GM12878 (cell line): ENCODE measurements at regions not wholly inside any gene's neighbourhood (a gene's known extent, or its start where the extent isn't known, plus 50 kb on each side); places are given as distances from the start of the nearest gene placed in this dataset.

Source experiments
- FOXM1 ChIP-seq: IDR thresholded peaks from 2 replicates; pipeline ENCODE4 v1.6.1; 2012; ENCODE audit warnings: low read depth, mild to moderate bottlenecking, inconsistent platforms, low read length, moderate library complexity
- GABPA ChIP-seq: IDR thresholded peaks from 2 replicates; pipeline ENCODE4 v1.6.1; 2014; ENCODE audit warnings: antibody characterized with exemption, low read depth, mild to moderate bottlenecking, inconsistent platforms
- IRF3 ChIP-seq: fragments of 450-650 bp; IDR thresholded peaks from 2 replicates; pipeline ENCODE4 v1.6.1; 2014; ENCODE audit warnings: mild to moderate bottlenecking
- MEF2B ChIP-seq: fragments of 450-650 bp; IDR thresholded peaks from 2 replicates; pipeline ENCODE4 v1.6.1; 2018; ENCODE audit warnings: mild to moderate bottlenecking, moderate library complexity; ENCODE audit not compliant: partially characterized antibody, poor library complexity, severe bottlenecking
- NKRF ChIP-seq: fragments of 450-650 bp; conservative IDR thresholded peaks from 2 replicates; pipeline ENCODE4 v1.6.1; 2017; ENCODE audit warnings: mild to moderate bottlenecking, moderate library complexity
- NR2C1 ChIP-seq: fragments of 450-650 bp; IDR thresholded peaks from 2 replicates; pipeline ENCODE4 v1.6.1; 2017; ENCODE audit warnings: antibody characterized with exemption, mild to moderate bottlenecking, moderate library complexity
- USF1 ChIP-seq: IDR thresholded peaks from 2 replicates; pipeline ENCODE4 v1.6.1; 2011; ENCODE audit warnings: borderline replicate concordance, low read depth, mild to moderate bottlenecking, moderate library complexity, mixed read lengths, low read length; ENCODE audit not compliant: insufficient read depth; ENCODE audit errors: extremely low read length
- ZBTB11 ChIP-seq: fragments of 450-650 bp; formaldehyde crosslinking; IDR thresholded peaks from 2 replicates; pipeline ENCODE4 v1.5.0; 2022; ENCODE audit warnings: mild to moderate bottlenecking, missing genetic modification characterization

GRCh38 chr2:30031184-30031583 is 109.8 kb upstream of the ALK start (continued):
- TF ChIP-seq NKRF (no peak), MEF2B (no peak), IRF3 (no peak), FOXM1 (no peak), ZBTB11 (CRISPR knock-in tag) (no peak), USF1 (no peak), NR2C1 (no peak), GABPA (no peak)
